Left colon (tissue), 2 donors: ENCODE measurements at regions not wholly inside any gene's neighbourhood (a gene's known extent, or its start where the extent isn't known, plus 50 kb on each side); places are given as distances from the start of the nearest gene placed in this dataset.

ENCODE experiments used
- ATAC-seq: fragments of 200-7000 bp; cut with Tn5 transposase; one replicate; pipeline ENCODE4 v1.9.1; 2020; ENCODE audit warnings: mild to moderate bottlenecking, moderate library complexity
- DNase-seq, 2 donors: peaks; one replicate each; pipeline ENCODE4 v3.0.0-alpha.2; 2020
- intact Hi-C, 2 donors: fragments of 100-400 bp; cut with DNase I in 1 of 2; cut with micrococcal nuclease in 1 of 2; formaldehyde crosslinking; loops; one replicate each; pipeline versions ENCODE4 v1.11.2 to v1.14.0; 2022; cut with DNase I, micrococcal nuclease
- donor health status: DM: no; HTN: no; CAD: no.
- donor health status: DM: yes; HTN: yes; CAD: no.

- intact Hi-C loops: no loop called here
- DNase-seq: no peak
- ATAC-seq: no peak
Observed at GRCh38 chr6:17047889-17048288, 54.0 kb upstream of the STMND1 start.

DNA sequence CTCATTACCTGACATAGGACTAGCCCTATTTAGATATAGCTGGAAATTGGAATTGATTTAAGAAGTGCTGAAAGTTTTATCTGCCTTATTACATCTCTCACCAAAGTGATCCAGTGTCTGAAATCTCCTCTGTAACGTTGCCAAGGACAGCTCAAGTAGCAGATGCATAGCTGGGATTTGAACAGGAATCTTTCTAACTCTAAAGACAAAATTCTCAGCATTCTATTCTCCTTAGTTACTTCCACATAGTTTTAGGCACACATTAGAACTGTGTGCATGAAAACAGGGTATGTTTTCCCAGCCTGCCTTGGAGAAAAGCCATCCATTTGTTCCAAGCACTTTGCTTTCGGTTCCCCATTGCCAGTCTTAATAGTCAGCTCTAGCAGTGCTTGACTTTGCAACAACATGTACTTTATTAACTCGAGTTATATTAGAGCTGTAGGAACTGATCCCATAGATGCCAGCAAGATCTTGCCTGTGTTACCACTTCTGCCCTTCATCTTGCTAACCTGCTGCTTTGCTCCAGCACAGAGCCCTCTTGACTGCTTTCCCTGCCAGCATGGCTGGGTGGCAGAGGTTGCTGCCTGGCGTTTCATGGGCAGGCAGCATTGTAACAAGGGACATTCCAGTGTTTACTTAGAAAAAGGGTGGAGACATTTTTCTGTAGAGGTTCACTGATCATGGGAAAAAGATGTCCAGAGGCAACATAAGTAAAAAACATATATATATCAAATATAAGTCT, 56.1 kb upstream of the STMND1 start:
- intact Hi-C loops: no loop called here
- ATAC-seq: peak; percentile 55
- no peak for DNase-seq

DNA sequence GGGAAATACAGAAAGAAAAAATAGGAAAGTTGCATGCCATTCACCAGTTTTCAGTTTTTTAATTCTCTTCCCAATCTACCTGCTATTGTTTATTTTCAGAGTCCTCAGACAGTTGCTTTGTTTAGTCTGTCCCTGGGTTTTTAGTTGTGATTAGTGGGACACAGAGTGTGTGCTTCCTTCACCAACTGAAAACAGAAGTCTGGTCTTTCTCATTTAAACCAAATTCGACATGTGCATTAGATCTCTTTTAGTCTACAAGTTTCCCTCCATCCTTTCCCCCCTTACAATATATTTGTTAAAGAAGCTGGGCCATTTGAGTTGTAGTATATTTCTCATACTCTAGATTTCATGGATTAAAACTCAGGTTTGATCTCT, 58.7 kb upstream of the STMND1 start:
- intact Hi-C loops: no loop called here
- no peak for ATAC-seq
- no peak for DNase-seq

DNA sequence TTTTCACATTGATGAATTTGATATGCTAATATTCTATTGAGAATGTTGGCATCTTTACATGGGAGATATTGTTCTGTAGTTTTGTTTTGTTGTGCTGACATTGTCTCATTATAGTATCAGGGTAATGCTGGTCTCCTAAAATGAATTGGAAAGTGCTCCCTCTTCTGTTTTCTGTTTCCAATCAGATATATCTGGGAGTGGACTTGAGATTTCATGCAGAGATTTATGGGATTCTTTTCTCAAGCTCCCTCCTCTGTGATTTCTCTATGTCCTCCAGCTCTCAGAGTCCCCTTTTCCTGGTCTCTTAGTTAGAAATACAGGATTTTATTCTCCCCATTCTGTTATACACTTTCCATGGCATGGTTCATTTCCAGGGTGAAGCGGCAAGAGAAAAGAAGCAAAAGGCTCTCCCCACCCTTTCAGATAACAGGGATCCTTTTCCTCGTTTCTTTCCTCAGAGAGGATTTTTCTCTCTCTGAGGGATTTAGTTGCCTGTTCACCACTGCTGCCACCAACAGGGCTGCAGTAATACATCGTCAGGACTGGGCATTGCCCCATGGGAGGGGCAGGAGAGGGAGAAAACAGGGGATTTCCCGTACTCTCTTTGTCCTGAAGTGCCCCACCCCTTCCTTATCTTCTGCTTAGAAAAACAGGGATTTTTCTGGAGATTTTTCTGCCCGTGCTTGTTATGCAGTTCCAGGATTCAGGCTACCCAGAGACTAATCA, 59.3 kb upstream of the STMND1 start:
- ATAC-seq: peak; percentile 100
- intact Hi-C loops: no loop called here
- DNase-seq: peak; percentile 54 to 77

- ATAC-seq (no peak), DNase-seq (no peak)
- intact Hi-C loops: no loop called here
Observed at GRCh38 chr6:17039266-17039665, 62.6 kb upstream of the STMND1 start.

DNA sequence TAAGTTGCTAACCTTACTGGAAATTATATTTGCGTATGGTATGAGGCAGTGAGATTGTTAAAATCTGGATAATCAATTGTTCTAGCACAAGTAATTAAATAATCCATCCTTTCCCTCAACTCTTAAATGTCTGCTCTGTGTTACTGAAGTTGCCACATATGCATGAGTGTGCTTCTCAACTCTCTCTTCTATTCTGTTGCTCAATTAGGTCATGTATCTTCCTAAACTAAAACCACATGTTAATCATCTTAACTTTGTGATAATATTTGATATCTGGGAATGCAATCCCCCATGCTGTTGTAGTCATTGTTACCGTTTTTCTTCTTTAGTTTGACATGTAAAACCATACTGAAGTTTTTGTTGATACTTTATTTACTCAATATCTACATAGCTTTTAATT, 63.5 kb upstream of the STMND1 start:
- intact Hi-C loops: no loop called here
- DNase-seq (no peak), ATAC-seq (no peak)

DNA sequence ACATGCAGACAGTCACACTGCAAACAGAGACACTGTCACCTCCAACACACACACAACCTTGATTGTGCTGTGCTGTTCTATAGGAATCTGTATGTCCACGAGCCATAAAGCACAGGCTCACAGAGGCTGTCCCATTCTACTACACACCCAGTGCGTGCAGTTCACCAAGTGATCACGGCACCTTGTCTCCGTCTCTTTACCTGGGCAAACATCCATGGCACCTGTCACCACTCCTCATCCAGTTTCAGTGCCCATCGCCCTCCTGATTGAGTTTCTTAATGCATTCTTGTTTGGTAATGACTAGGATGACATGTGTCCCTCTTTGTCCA, 65.8 kb upstream of the STMND1 start:
- DNase-seq (peak; percentile 9 to 42), ATAC-seq (peak; percentile 81)
- intact Hi-C loops: no loop called here

DNA sequence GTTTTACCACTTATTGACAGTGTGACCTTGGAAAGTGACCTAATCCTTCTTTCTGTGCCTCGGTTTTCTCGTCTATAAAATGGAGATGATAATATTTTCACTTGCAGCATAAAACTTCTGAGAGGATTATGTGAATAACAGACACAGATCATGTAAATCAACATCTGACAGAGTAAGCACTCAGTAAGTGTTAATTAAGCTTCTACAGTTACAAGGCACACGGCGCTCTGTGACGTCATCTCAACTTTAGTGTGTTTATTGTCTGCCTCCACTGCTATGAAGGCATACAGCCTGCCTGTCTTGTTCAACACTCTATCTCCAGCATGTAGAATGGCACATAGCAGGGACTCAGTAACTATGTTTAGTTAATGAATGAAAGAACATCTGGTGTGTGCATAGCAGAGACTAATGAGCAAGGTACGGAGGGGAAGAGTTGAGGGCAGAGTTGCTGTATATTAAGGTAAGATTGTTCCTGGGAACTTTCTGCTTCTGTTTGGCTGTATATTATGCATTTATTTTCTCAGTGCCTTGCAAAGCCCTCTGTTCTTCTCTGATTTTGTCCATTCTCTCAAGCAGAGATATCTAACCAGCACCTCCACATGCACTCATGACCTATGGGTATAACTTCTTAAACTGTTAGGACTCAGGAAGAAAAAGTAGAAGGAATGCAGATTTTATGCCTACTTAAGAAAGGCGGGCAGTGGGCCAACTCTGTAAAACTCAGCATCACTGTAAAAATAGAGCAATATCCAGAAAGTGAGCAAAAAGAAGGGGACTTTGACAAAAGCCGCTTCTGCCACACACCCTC, 66.4 kb upstream of the STMND1 start:
- DNase-seq: peak; percentile 22 to 28
- intact Hi-C loops: no loop called here
- peak; percentile 84 for ATAC-seq

DNA sequence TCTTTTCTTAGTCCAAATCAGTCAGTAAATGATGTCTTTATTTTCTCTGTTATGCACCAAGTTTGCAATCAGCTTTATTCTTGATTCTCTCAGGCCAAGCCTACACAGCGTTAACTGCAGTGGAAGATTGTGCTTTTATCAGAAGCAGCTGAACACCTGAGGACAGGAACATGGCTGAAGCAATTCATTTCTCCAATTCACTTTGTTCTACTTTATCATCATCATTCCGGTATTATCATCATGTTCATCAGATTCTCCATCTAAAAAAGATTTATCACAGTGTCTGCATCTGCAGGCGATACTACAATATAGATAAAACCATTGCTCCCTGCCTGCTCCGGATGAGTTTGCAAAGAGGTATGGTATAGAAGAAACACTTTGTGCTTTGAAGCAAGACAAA, 68.1 kb upstream of the STMND1 start:
- no peak for DNase-seq
- ATAC-seq: no peak
- intact Hi-C loops: no loop called here

DNA sequence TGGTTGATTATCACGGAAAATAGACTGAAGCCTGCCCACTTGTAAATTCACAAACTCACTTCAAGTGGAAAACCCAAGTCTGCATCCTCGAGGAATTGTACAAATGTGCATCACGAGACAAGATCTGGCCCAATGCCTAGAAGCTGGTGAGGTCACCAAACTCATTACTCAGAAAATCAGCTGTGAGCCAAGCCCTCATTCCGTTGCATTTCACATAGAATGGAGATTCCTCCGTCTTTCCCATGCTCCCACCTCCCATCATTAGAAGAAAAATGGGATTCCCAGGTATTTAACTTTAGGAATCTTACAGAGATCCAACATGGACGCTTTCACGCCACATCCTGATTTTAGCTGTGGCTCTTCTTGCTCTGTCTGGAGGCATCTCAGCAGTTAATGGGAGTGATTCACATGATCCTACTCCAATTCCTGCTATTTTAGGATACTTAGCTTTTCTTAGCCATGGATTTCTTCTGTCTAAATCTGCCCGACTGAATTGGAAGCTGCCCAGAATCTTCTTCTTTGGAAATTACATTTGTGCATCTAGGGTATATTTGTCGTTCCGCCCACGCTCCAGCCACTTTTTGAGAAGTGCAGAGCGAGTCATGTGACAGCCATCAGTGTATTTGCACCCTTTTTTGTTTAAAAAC, 68.7 kb upstream of the STMND1 start:
- ATAC-seq (no peak), DNase-seq (peak; percentile 48 to 62)
- intact Hi-C loops: no loop called here

DNA sequence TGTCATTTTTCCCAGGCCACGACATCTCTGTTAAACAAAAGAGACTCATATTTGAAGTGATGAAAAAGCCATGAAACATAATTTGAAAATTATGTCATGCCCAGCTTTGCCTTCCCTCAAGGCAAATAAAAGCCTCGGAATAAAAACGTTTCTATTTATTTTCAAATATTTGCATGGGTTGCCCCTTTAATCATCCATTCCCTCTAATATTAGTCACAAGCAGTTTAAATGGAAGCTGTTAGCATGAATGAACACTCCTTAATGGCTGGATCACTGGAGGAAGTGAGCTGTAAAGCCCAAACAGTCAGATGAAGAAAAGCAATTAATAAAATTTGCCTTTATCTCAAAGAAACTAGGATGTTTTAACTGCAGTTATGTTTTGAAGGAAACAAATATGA, 69.3 kb upstream of the STMND1 start:
- ATAC-seq: no peak
- intact Hi-C loops: no loop called here

GRCh38 chr6:17031961-17032360, 69.9 kb upstream of the STMND1 start:
- DNase-seq: no peak
- ATAC-seq: no peak
- intact Hi-C loops: no loop called here

More for the DNA sequence above, 69.3 kb upstream of the STMND1 start:
- no peak for DNase-seq

GRCh38 chr6:17027441-17027840, 74.4 kb upstream of the STMND1 start:
- intact Hi-C loops: no loop called here
- DNase-seq: no peak
- no peak for ATAC-seq

- ATAC-seq: no peak
- intact Hi-C loops: no loop called here
- DNase-seq: no peak
Observed at GRCh38 chr6:17022604-17023003, 79.2 kb upstream of the STMND1 start.

GRCh38 chr6:17021539-17021889, 80.3 kb upstream of the STMND1 start:
- ATAC-seq (no peak), DNase-seq (no peak)
- intact Hi-C loops: no loop called here

DNA sequence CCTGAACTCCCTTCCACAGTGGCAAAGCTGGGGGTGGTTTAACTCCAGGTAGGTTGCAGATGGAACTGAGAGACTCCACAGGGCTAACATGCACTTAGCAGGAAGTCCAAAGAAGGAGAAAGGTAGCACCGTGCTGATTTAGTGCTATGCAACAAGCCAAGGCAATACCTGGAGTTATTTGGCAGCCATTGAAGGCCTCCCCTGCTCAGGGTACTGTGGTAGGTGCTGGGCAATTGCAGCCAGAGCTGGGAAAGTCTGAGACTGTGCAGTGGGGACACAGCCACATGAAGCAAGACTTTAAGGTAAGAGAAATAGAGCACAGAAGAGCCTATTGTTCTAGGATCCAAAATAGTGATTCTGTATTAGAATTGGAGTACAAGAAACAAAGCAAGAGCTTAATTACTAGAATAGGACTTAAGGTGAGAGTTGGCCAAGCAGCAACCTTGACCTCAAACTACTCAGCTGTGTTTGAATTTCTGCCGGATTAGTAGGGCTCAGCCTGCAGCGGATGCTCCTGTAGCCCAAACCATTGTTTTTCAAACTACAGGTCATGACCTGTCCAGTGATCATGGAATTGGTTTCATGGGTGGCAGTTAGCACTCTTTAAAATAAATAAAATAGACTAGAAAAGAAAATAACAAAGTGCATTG, 80.8 kb upstream of the STMND1 start:
- intact Hi-C loops: no loop called here
- ATAC-seq: no peak
- DNase-seq: no peak

GRCh38 chr6:17018425-17018824, 83.4 kb upstream of the STMND1 start:
- intact Hi-C loops: no loop called here
- DNase-seq (no peak), ATAC-seq (no peak)

DNA sequence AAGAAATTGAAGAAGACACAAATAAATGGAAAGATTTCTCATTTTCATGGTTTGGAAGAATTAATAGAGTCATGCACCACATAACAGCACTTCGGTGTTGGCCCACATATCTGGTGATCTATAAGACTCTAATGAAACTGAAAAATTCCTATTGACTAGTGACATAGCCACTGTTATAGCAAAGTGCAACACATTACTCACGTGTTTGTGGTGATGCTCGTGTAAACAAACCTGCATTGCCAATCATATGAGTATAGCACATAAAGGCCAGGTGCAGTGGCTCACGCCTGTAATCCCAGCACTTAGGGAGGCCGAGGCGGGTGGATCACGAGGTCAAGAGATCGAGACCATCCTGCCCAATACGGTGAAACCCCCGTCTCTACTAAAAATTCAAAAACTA, 84.4 kb upstream of the STMND1 start:
- no peak for ATAC-seq
- intact Hi-C loops: no loop called here
- DNase-seq: no peak
